ENCODE measurements at regions not wholly inside any gene's neighbourhood (a gene's known extent, or its start where the extent isn't known, plus 50 kb on each side); places are given as distances from the start of the nearest gene placed in this dataset.

- Mint-ChIP-seq H3K4me3 (no peak overlapping the region), H3K27ac (no peak overlapping the region), H3K9me3 (peaks cover 15% of the 10 kb centered on the region), H3K36me3 (ENCODE audit: low read depth) (no peaks in the 10 kb centered on the region), H3K27me3 (ENCODE audit: low read depth, poor library complexity) (peaks cover 3% of the 10 kb centered on the region), H3K4me1 (no peaks in the 10 kb centered on the region)
- DNase-seq = no peak
- TF ChIP-seq CTCF (IDR thresholded peaks at IDR 0.05) = no peak
Observed at GRCh38 chr6:81901551-81901966, 149.1 kb upstream of the TENT5A start.

- DNase-seq = no peak
- peaks cover 15% of the 10 kb centered on the region for H3K9me3 Mint-ChIP-seq
- no peak overlapping the region for H3K4me3 Mint-ChIP-seq
- no peak overlapping the region for H3K27ac Mint-ChIP-seq
- no peak for TF ChIP-seq CTCF (IDR thresholded peaks at IDR 0.05)
- H3K36me3 Mint-ChIP-seq (ENCODE audit: low read depth) = no peaks in the 10 kb centered on the region
- peaks cover 3% of the 10 kb centered on the region for H3K27me3 Mint-ChIP-seq (ENCODE audit: low read depth, poor library complexity)
- no peaks in the 10 kb centered on the region for H3K4me1 Mint-ChIP-seq
Observed at GRCh38 chr6:81900616-81901015, 148.1 kb upstream of the TENT5A start.

- Mint-ChIP-seq H3K4me3 (no peak overlapping the region), H3K27ac (no peak overlapping the region), H3K36me3 (ENCODE audit: low read depth) (no peaks in the 10 kb centered on the region), H3K27me3 (ENCODE audit: low read depth, poor library complexity) (peaks cover 3% of the 10 kb centered on the region), H3K9me3 (peaks cover 4% of the 10 kb centered on the region), H3K4me1 (no peaks in the 10 kb centered on the region)
- no peak for TF ChIP-seq CTCF (IDR thresholded peaks at IDR 0.05)
- no peak for DNase-seq
Observed at GRCh38 chr6:81897793-81898192, 145.3 kb upstream of the TENT5A start.

GRCh38 chr6:81896525-81897503, 144.3 kb upstream of the TENT5A start:
- no peaks in the 10 kb centered on the region for H3K4me1 Mint-ChIP-seq
- H3K9me3 Mint-ChIP-seq = no peaks in the 10 kb centered on the region
- no peak for TF ChIP-seq CTCF (IDR thresholded peaks at IDR 0.05)
- no peaks in the 10 kb centered on the region for H3K36me3 Mint-ChIP-seq (ENCODE audit: low read depth)
- peaks cover 3% of the 10 kb centered on the region for H3K27me3 Mint-ChIP-seq (ENCODE audit: low read depth, poor library complexity)
- H3K4me3 Mint-ChIP-seq = no peak overlapping the region
- H3K27ac Mint-ChIP-seq = peak overlapping the region; percentile 46
- DNase-seq = no peak

- H3K27me3 Mint-ChIP-seq (ENCODE audit: low read depth, poor library complexity) = peaks cover 3% of the 10 kb centered on the region
- DNase-seq = no peak
- no peak for TF ChIP-seq CTCF (IDR thresholded peaks at IDR 0.05)
- H3K9me3 Mint-ChIP-seq = no peaks in the 10 kb centered on the region
- H3K36me3 Mint-ChIP-seq (ENCODE audit: low read depth) = no peaks in the 10 kb centered on the region
- no peak overlapping the region for H3K27ac Mint-ChIP-seq
- H3K4me1 Mint-ChIP-seq = no peaks in the 10 kb centered on the region
- no peak overlapping the region for H3K4me3 Mint-ChIP-seq
Observed at GRCh38 chr6:81895511-81896185, 143.2 kb upstream of the TENT5A start.

Measured in nephron progenitor cell (in vitro differentiated cells).